ENCODE measurements at regions not wholly inside any gene's neighbourhood (a gene's known extent, or its start where the extent isn't known, plus 50 kb on each side); places are given as distances from the start of the nearest gene placed in this dataset.
"Not testable (repeated sequence)": the region's sequence is repeated elsewhere in the genome, so short reads cannot be mapped to it uniquely, and the experiment has no call there.

DNA sequence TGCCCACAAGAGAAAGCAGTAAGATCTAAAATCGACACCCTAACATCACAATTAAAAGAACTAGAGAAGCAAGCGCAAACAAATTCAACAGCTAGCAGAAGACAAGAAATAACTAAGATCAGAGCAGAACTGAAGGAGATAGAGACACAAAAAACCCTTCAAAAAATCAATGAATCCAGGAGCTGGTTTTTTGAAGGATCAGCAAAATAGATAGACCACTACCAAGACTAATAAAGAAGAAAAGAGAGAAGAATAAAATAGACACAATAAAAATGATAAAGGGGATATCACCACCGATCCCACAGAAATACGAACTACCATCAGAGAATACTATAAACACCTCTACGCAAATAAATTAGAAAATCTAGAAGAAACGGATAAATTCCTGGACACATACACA is 110.0 kb upstream of the PPP1R9A start:
- H3K27me3 ChIP-seq (ENCODE audit: control insufficient read depth, insufficient read depth, low read length); H3K4me1 ChIP-seq (ENCODE audit: control insufficient read depth, insufficient read depth, low read length): not testable (repeated sequence)
- no CpG with 5 or more reads among the region's 6 CpGs for WGBS (ENCODE audit: insufficient coverage)

GRCh38 chr7:94803821-94804220 is 103.6 kb upstream of the PPP1R9A start:
- DNase-seq (ENCODE audit: low read depth in 4 of 6, low spot score in 6 of 6) = no peak
- Histone ChIP-seq H3K27ac (ENCODE audit: low read depth, low read length) (no peak overlapping the region), H3K27me3 (ENCODE audit: control insufficient read depth, insufficient read depth, low read length) (no peaks in the 10 kb centered on the region), H3K9me3 (ENCODE audit: control insufficient read depth, insufficient read depth, low read length) (no peaks in the 10 kb centered on the region), H3K36me3 (ENCODE audit: control insufficient read depth, insufficient read depth, low read length) (no peaks in the 10 kb centered on the region), H3K4me1 (ENCODE audit: control insufficient read depth, insufficient read depth, low read length) (no peaks in the 10 kb centered on the region), H3K4me3 (ENCODE audit: low read depth, low read length) (no peak overlapping the region)
- WGBS (ENCODE audit: insufficient coverage) = no CpG with 5 or more reads among the region's 2 CpGs

More for the DNA sequence above, 110.0 kb upstream of the PPP1R9A start:
- H3K4me3 ChIP-seq (ENCODE audit: low read depth, low read length); H3K27ac ChIP-seq (ENCODE audit: low read depth, low read length); H3K9me3 ChIP-seq (ENCODE audit: control insufficient read depth, insufficient read depth, low read length); DNase-seq (ENCODE audit: low read depth in 4 of 6, low spot score in 6 of 6); H3K36me3 ChIP-seq (ENCODE audit: control insufficient read depth, insufficient read depth, low read length): not testable (repeated sequence)

- WGBS (ENCODE audit: insufficient coverage) = no CpG with 5 or more reads among the region's 1 CpG
- not testable (repeated sequence) for H3K4me3 ChIP-seq (ENCODE audit: low read depth, low read length); H3K36me3 ChIP-seq (ENCODE audit: control insufficient read depth, insufficient read depth, low read length); H3K27me3 ChIP-seq (ENCODE audit: control insufficient read depth, insufficient read depth, low read length); H3K4me1 ChIP-seq (ENCODE audit: control insufficient read depth, insufficient read depth, low read length); DNase-seq (ENCODE audit: low read depth in 4 of 6, low spot score in 6 of 6); H3K27ac ChIP-seq (ENCODE audit: low read depth, low read length); H3K9me3 ChIP-seq (ENCODE audit: control insufficient read depth, insufficient read depth, low read length)
Measured at GRCh38 chr7:94808673-94809072, 98.7 kb upstream of the PPP1R9A start.

GRCh38 chr7:94810496-94810895 is 96.9 kb upstream of the PPP1R9A start:
- no peak overlapping the region for H3K4me3 ChIP-seq (ENCODE audit: low read depth, low read length)
- H3K36me3 ChIP-seq (ENCODE audit: control insufficient read depth, insufficient read depth, low read length) = no peaks in the 10 kb centered on the region
- no peaks in the 10 kb centered on the region for H3K9me3 ChIP-seq (ENCODE audit: control insufficient read depth, insufficient read depth, low read length)
- no peak for DNase-seq (ENCODE audit: low read depth in 4 of 6, low spot score in 6 of 6)
- H3K4me1 ChIP-seq (ENCODE audit: control insufficient read depth, insufficient read depth, low read length) = no peaks in the 10 kb centered on the region
- H3K27me3 ChIP-seq (ENCODE audit: control insufficient read depth, insufficient read depth, low read length) = no peaks in the 10 kb centered on the region
- WGBS (ENCODE audit: insufficient coverage) = no CpG with 5 or more reads among the region's 3 CpGs
- H3K27ac ChIP-seq (ENCODE audit: low read depth, low read length) = no peak overlapping the region

GRCh38 chr7:94813917-94814316 is 93.5 kb upstream of the PPP1R9A start:
- no peak overlapping the region for H3K27ac ChIP-seq (ENCODE audit: low read depth, low read length)
- no peaks in the 10 kb centered on the region for H3K4me1 ChIP-seq (ENCODE audit: control insufficient read depth, insufficient read depth, low read length)
- H3K4me3 ChIP-seq (ENCODE audit: low read depth, low read length) = no peak overlapping the region
- no peaks in the 10 kb centered on the region for H3K36me3 ChIP-seq (ENCODE audit: control insufficient read depth, insufficient read depth, low read length)
- H3K9me3 ChIP-seq (ENCODE audit: control insufficient read depth, insufficient read depth, low read length) = peaks cover 1% of the 10 kb centered on the region
- no peaks in the 10 kb centered on the region for H3K27me3 ChIP-seq (ENCODE audit: control insufficient read depth, insufficient read depth, low read length)
- no peak for DNase-seq (ENCODE audit: low read depth in 4 of 6, low spot score in 6 of 6)
- WGBS (ENCODE audit: insufficient coverage) = no CpG with 5 or more reads among the region's 3 CpGs

DNA sequence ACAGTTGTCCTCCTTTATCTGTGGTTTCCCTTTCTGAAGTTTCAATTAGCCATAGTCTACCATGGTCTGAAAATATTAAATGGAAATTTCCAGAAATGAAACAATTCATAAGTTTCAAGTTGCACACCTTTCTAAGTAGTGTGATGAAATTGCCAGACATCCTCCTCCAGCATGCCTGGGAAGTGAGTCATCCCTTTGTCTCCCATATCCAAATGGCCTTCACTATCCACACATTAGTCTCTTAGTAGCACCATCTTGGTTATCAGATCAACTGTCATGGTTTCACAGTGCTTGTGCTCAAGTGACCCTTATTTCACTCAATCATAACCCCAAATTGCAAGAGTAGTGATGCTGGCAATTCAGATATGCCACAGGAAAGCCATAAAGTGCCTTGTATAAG is 83.4 kb upstream of the PPP1R9A start:
- Histone ChIP-seq H3K27ac (ENCODE audit: low read depth, low read length) (no peak overlapping the region), H3K4me1 (ENCODE audit: control insufficient read depth, insufficient read depth, low read length) (no peaks in the 10 kb centered on the region), H3K27me3 (ENCODE audit: control insufficient read depth, insufficient read depth, low read length) (no peaks in the 10 kb centered on the region), H3K9me3 (ENCODE audit: control insufficient read depth, insufficient read depth, low read length) (no peaks in the 10 kb centered on the region), H3K36me3 (ENCODE audit: control insufficient read depth, insufficient read depth, low read length) (no peaks in the 10 kb centered on the region), H3K4me3 (ENCODE audit: low read depth, low read length) (no peak overlapping the region)
- DNase-seq (ENCODE audit: low read depth in 4 of 6, low spot score in 6 of 6) = no peak

DNA sequence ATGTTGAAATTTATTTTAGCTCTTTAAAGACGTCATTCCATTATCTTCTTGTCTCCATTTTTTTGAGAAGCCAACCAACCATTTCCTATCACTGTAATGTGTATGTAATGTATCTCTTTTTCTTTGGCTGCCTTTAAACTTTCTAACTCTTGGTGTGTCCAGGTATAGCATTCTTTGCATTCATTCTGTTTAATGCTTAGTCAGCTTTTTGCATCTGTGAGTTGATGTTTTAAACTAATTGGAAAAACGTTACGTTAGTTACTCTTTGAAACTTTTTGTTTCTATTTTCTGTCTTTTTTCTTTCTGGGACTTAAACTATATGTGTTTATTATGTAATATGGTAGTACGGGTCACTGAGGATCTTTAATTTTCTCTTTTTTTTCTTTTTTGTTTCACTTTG is 77.4 kb upstream of the PPP1R9A start:
- Histone ChIP-seq H3K36me3 (ENCODE audit: control insufficient read depth, insufficient read depth, low read length) (no peaks in the 10 kb centered on the region), H3K4me3 (ENCODE audit: low read depth, low read length) (no peak overlapping the region), H3K27ac (ENCODE audit: low read depth, low read length) (no peak overlapping the region), H3K9me3 (ENCODE audit: control insufficient read depth, insufficient read depth, low read length) (peaks cover 2% of the 10 kb centered on the region), H3K4me1 (ENCODE audit: control insufficient read depth, insufficient read depth, low read length) (no peaks in the 10 kb centered on the region), H3K27me3 (ENCODE audit: control insufficient read depth, insufficient read depth, low read length) (no peaks in the 10 kb centered on the region)
- DNase-seq (ENCODE audit: low read depth in 4 of 6, low spot score in 6 of 6) = no peak
- WGBS (ENCODE audit: insufficient coverage) = no CpG with 5 or more reads among the region's 4 CpGs

GRCh38 chr7:94832051-94832450 is 75.3 kb upstream of the PPP1R9A start:
- Histone ChIP-seq H3K36me3 (ENCODE audit: control insufficient read depth, insufficient read depth, low read length) (no peaks in the 10 kb centered on the region), H3K27me3 (ENCODE audit: control insufficient read depth, insufficient read depth, low read length) (no peaks in the 10 kb centered on the region), H3K4me3 (ENCODE audit: low read depth, low read length) (no peak overlapping the region), H3K27ac (ENCODE audit: low read depth, low read length) (no peak overlapping the region), H3K9me3 (ENCODE audit: control insufficient read depth, insufficient read depth, low read length) (peaks cover 4% of the 10 kb centered on the region), H3K4me1 (ENCODE audit: control insufficient read depth, insufficient read depth, low read length) (no peaks in the 10 kb centered on the region)
- no peak for DNase-seq (ENCODE audit: low read depth in 4 of 6, low spot score in 6 of 6)
- WGBS (ENCODE audit: insufficient coverage) = no CpG with 5 or more reads among the region's 4 CpGs

GRCh38 chr7:94834359-94834758 is 73.0 kb upstream of the PPP1R9A start:
- H3K4me1 ChIP-seq (ENCODE audit: control insufficient read depth, insufficient read depth, low read length) = no peaks in the 10 kb centered on the region
- no peak overlapping the region for H3K27ac ChIP-seq (ENCODE audit: low read depth, low read length)
- H3K27me3 ChIP-seq (ENCODE audit: control insufficient read depth, insufficient read depth, low read length) = no peaks in the 10 kb centered on the region
- no peaks in the 10 kb centered on the region for H3K36me3 ChIP-seq (ENCODE audit: control insufficient read depth, insufficient read depth, low read length)
- no peak overlapping the region for H3K4me3 ChIP-seq (ENCODE audit: low read depth, low read length)
- no CpG with 5 or more reads among the region's 2 CpGs for WGBS (ENCODE audit: insufficient coverage)
- DNase-seq (ENCODE audit: low read depth in 4 of 6, low spot score in 6 of 6) = no peak
- peaks cover 7% of the 10 kb centered on the region for H3K9me3 ChIP-seq (ENCODE audit: control insufficient read depth, insufficient read depth, low read length)

DNA sequence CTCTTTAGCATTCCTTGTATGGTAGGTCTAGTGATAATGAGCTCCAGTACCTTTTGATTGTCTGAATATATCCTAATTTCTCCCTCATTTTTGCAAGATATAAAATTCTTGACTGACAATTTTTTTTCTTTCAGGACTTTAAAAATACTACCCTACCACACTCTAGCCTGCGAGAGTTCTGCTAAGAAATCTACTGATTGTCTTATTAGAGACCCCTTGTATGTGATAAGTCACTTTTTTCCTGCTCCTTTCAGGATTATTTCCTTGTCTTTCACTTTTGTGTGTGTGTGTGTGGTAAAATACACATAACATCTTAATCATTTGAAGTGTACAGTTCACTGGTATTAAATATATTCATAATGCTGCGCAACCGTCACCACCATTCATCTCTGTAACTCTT is 68.7 kb upstream of the PPP1R9A start:
- Histone ChIP-seq H3K36me3 (ENCODE audit: control insufficient read depth, insufficient read depth, low read length) (no peaks in the 10 kb centered on the region), H3K9me3 (ENCODE audit: control insufficient read depth, insufficient read depth, low read length) (peaks cover 9% of the 10 kb centered on the region), H3K4me3 (ENCODE audit: low read depth, low read length) (no peak overlapping the region), H3K27me3 (ENCODE audit: control insufficient read depth, insufficient read depth, low read length) (no peaks in the 10 kb centered on the region), H3K4me1 (ENCODE audit: control insufficient read depth, insufficient read depth, low read length) (no peaks in the 10 kb centered on the region), H3K27ac (ENCODE audit: low read depth, low read length) (no peak overlapping the region)
- WGBS (ENCODE audit: insufficient coverage) = no CpG with 5 or more reads among the region's 3 CpGs
- DNase-seq (ENCODE audit: low read depth in 4 of 6, low spot score in 6 of 6) = no peak

All from spinal cord (tissue), 9 donors.